Umbilical cord (tissue), 1 donor: ENCODE measurements at regions not wholly inside any gene's neighbourhood (a gene's known extent, or its start where the extent isn't known, plus 50 kb on each side); places are given as distances from the start of the nearest gene placed in this dataset.
A peak's percentile ranks its signal among the peaks of the same experiment; 100 is the strongest.
"Not testable (repeated sequence)": the region's sequence is repeated elsewhere in the genome, so short reads cannot be mapped to it uniquely, and the experiment has no call there.

ENCODE experiments used
- DNase-seq: peaks from one replicate; pipeline ENCODE4 v3.0.0-alpha.2; 2015; ENCODE audit warnings: low spot score

GRCh38 chr20:19026121-19026878 is 186.1 kb upstream of the SLC24A3 start:
- peak; percentile 44 for DNase-seq

- DNase-seq: no peak
Measured at GRCh38 chr20:19026901-19027644, 185.4 kb upstream of the SLC24A3 start.

GRCh38 chr20:19027971-19028370 is 184.5 kb upstream of the SLC24A3 start:
- DNase-seq: no peak

GRCh38 chr20:19041787-19042186 is 170.7 kb upstream of the SLC24A3 start:
- DNase-seq: peak; percentile 64

- DNase-seq: no peak
Measured at GRCh38 chr20:19045371-19045770, 167.1 kb upstream of the SLC24A3 start.

GRCh38 chr20:19047040-19047950 is 165.1 kb upstream of the SLC24A3 start:
- DNase-seq: peak; percentile 55

GRCh38 chr20:19047951-19048296 is 164.5 kb upstream of the SLC24A3 start:
- no peak for DNase-seq

GRCh38 chr20:19048995-19049501 is 163.4 kb upstream of the SLC24A3 start:
- DNase-seq: peak; percentile 64

- DNase-seq: no peak
Measured at GRCh38 chr20:19049514-19049913, 162.9 kb upstream of the SLC24A3 start.

GRCh38 chr20:19056909-19057308 is 155.5 kb upstream of the SLC24A3 start:
- no peak for DNase-seq

GRCh38 chr20:19064788-19065187 is 147.7 kb upstream of the SLC24A3 start:
- DNase-seq: not testable (repeated sequence)

- DNase-seq: no peak
Measured at GRCh38 chr20:19067986-19068385, 144.5 kb upstream of the SLC24A3 start.

GRCh38 chr20:19070026-19070425 is 142.4 kb upstream of the SLC24A3 start:
- DNase-seq: no peak

- no peak for DNase-seq
Measured at GRCh38 chr20:19070681-19071445, 141.6 kb upstream of the SLC24A3 start.

- DNase-seq: no peak
Measured at GRCh38 chr20:19071446-19071725, 141.1 kb upstream of the SLC24A3 start.

- DNase-seq: no peak
Measured at GRCh38 chr20:19071902-19072498, 140.4 kb upstream of the SLC24A3 start.

GRCh38 chr20:19072988-19073387 is 139.5 kb upstream of the SLC24A3 start:
- DNase-seq: no peak

GRCh38 chr20:19073584-19074218 is 138.7 kb upstream of the SLC24A3 start:
- no peak for DNase-seq

GRCh38 chr20:19074356-19074755 is 138.1 kb upstream of the SLC24A3 start:
- DNase-seq: no peak

- no peak for DNase-seq
Measured at GRCh38 chr20:19074828-19075516, 137.5 kb upstream of the SLC24A3 start.
